ENCODE measurements at regions not wholly inside any gene's neighbourhood (a gene's known extent, or its start where the extent isn't known, plus 50 kb on each side); places are given as distances from the start of the nearest gene placed in this dataset.

- Mint-ChIP-seq H3K4me1 (no peaks in the 10 kb centered on the region), H3K27me3 (ENCODE audit: low read depth in 3 of 3) (peaks cover 0 to 2% (median 0%) of the 10 kb centered on the region in 3 donors), H3K27ac (no peak overlapping the region), H3K9me3 (no peaks in the 10 kb centered on the region), H3K36me3 (no peaks in the 10 kb centered on the region), H3K4me3 (no peak overlapping the region)
- H3K4me1 ChIP-seq (ENCODE audit: control insufficient read depth in 1 of 2, insufficient read depth in 2 of 2, low read length in 2 of 2), result no peaks in the 10 kb centered on the region
- H4K20me1 ChIP-seq (ENCODE audit: insufficient read depth, low read length), result no peaks in the 10 kb centered on the region
- no peaks in the 10 kb centered on the region for H3K27me3 ChIP-seq (ENCODE audit: control insufficient read depth in 2 of 2, insufficient read depth in 2 of 2, low read length in 2 of 2)
- no peaks in the 10 kb centered on the region for H3K79me2 ChIP-seq (ENCODE audit: insufficient read depth, low read length)
- H3K4me2 ChIP-seq (replicated peaks; ENCODE audit: extremely low read depth, low read length, poor library complexity, severe bottlenecking), result no peak overlapping the region
- H3K27ac ChIP-seq (ENCODE audit: low read depth in 1 of 2, low read length in 2 of 2), result no peak overlapping the region
- H3K4me3 ChIP-seq (replicated peaks in 1 of 3; ENCODE audit: low read depth in 2 of 3, low read length in 3 of 3), result no peak overlapping the region
- no peaks in the 10 kb centered on the region for H3K9me3 ChIP-seq (replicated peaks in 1 of 2; ENCODE audit: control insufficient read depth in 1 of 2, insufficient read depth in 1 of 2, low read length in 2 of 2)
- TF ChIP-seq CTCF (IDR thresholded peaks at IDR 0.05), result no peak
- intact Hi-C loops (cut with micrococcal nuclease), result no loop called here
- no CpG with 5 or more reads among the region's 2 CpGs for WGBS (ENCODE audit: insufficient coverage)
- H3K36me3 ChIP-seq (replicated peaks in 1 of 2; ENCODE audit: control insufficient read depth in 1 of 2, insufficient read depth in 2 of 2, low read length in 2 of 2), result no peaks in the 10 kb centered on the region
- DNase-seq, result no peak
- no peak overlapping the region for H2AFZ ChIP-seq (ENCODE audit: insufficient read depth, low read depth, low read length, poor library complexity, severe bottlenecking)
- H3K9ac ChIP-seq (ENCODE audit: insufficient read depth, low read length, poor library complexity, severe bottlenecking), result no peak overlapping the region
Measured at GRCh38 chr2:185278761-185279160, 459.8 kb upstream of the FSIP2 start.

- H4K20me1 ChIP-seq (ENCODE audit: insufficient read depth, low read length), result no peaks in the 10 kb centered on the region
- H3K9me3 ChIP-seq (replicated peaks in 1 of 2; ENCODE audit: control insufficient read depth in 1 of 2, insufficient read depth in 1 of 2, low read length in 2 of 2), result no peaks in the 10 kb centered on the region
- H3K27ac ChIP-seq (ENCODE audit: low read depth in 1 of 2, low read length in 2 of 2), result no peak overlapping the region
- H3K4me3 Mint-ChIP-seq, result no peak overlapping the region
- H3K36me3 ChIP-seq (replicated peaks in 1 of 2; ENCODE audit: control insufficient read depth in 1 of 2, insufficient read depth in 2 of 2, low read length in 2 of 2), result no peaks in the 10 kb centered on the region
- H3K27me3 Mint-ChIP-seq (ENCODE audit: low read depth in 3 of 3), result peaks cover 0 to 2% (median 0%) of the 10 kb centered on the region in 3 donors
- no peaks in the 10 kb centered on the region for H3K79me2 ChIP-seq (ENCODE audit: insufficient read depth, low read length)
- H3K4me3 ChIP-seq (replicated peaks in 1 of 3; ENCODE audit: low read depth in 2 of 3, low read length in 3 of 3), result no peak overlapping the region
- H2AFZ ChIP-seq (ENCODE audit: insufficient read depth, low read depth, low read length, poor library complexity, severe bottlenecking), result no peak overlapping the region
- H3K36me3 Mint-ChIP-seq, result no peaks in the 10 kb centered on the region
- intact Hi-C loops (cut with micrococcal nuclease), result no loop called here
- H3K4me2 ChIP-seq (replicated peaks; ENCODE audit: extremely low read depth, low read length, poor library complexity, severe bottlenecking), result no peak overlapping the region
- H3K27me3 ChIP-seq (ENCODE audit: control insufficient read depth in 2 of 2, insufficient read depth in 2 of 2, low read length in 2 of 2), result no peaks in the 10 kb centered on the region
- H3K9me3 Mint-ChIP-seq, result no peaks in the 10 kb centered on the region
- no peaks in the 10 kb centered on the region for H3K4me1 ChIP-seq (ENCODE audit: control insufficient read depth in 1 of 2, insufficient read depth in 2 of 2, low read length in 2 of 2)
- no peak overlapping the region for H3K9ac ChIP-seq (ENCODE audit: insufficient read depth, low read length, poor library complexity, severe bottlenecking)
- H3K4me1 Mint-ChIP-seq, result no peaks in the 10 kb centered on the region
- no peak for DNase-seq
- H3K27ac Mint-ChIP-seq, result no peak overlapping the region
- TF ChIP-seq CTCF (IDR thresholded peaks at IDR 0.05), result no peak
Measured at GRCh38 chr2:185279999-185280398, 458.6 kb upstream of the FSIP2 start.
